ENCODE measurements at regions not wholly inside any gene's neighbourhood (a gene's known extent, or its start where the extent isn't known, plus 50 kb on each side); places are given as distances from the start of the nearest gene placed in this dataset.

GRCh38 chr9:118438810-118439209 lies 734.6 kb downstream of the TLR4 start:
- H3K4me1 Mint-ChIP-seq (ENCODE audit: low read depth), result no peaks in the 10 kb centered on the region
- no peaks in the 10 kb centered on the region for H3K36me3 Mint-ChIP-seq (ENCODE audit: low read depth)
- H3K9me3 Mint-ChIP-seq, result peaks cover 4% of the 10 kb centered on the region
- DNase-seq (ENCODE audit: low spot score), result no peak
- no peak overlapping the region for H3K27ac Mint-ChIP-seq
- H3K27me3 Mint-ChIP-seq (ENCODE audit: low read depth), result no peaks in the 10 kb centered on the region
- no peak overlapping the region for H3K4me3 Mint-ChIP-seq

- Mint-ChIP-seq H3K27ac (no peak overlapping the region), H3K36me3 (ENCODE audit: low read depth) (no peaks in the 10 kb centered on the region), H3K4me3 (no peak overlapping the region), H3K4me1 (ENCODE audit: low read depth) (no peaks in the 10 kb centered on the region), H3K9me3 (peaks cover 4% of the 10 kb centered on the region), H3K27me3 (ENCODE audit: low read depth) (no peaks in the 10 kb centered on the region)
- DNase-seq (ENCODE audit: low spot score), result no peak
Observed at GRCh38 chr9:118439441-118439840, 735.2 kb downstream of the TLR4 start.

GRCh38 chr9:118444403-118444802 lies 740.2 kb downstream of the TLR4 start:
- Mint-ChIP-seq H3K27me3 (ENCODE audit: low read depth) (no peaks in the 10 kb centered on the region), H3K4me1 (ENCODE audit: low read depth) (no peaks in the 10 kb centered on the region), H3K36me3 (ENCODE audit: low read depth) (no peaks in the 10 kb centered on the region), H3K27ac (no peak overlapping the region), H3K9me3 (no peaks in the 10 kb centered on the region), H3K4me3 (no peak overlapping the region)
- DNase-seq (ENCODE audit: low spot score), result no peak

- Mint-ChIP-seq H3K4me1 (ENCODE audit: low read depth) (no peaks in the 10 kb centered on the region), H3K4me3 (no peak overlapping the region)
Observed at GRCh38 chr9:118446943-118447639, 742.9 kb downstream of the TLR4 start.

GRCh38 chr9:118449554-118449953 lies 745.4 kb downstream of the TLR4 start:
- Mint-ChIP-seq H3K27me3 (ENCODE audit: low read depth) (no peaks in the 10 kb centered on the region), H3K4me1 (ENCODE audit: low read depth) (no peaks in the 10 kb centered on the region), H3K4me3 (no peak overlapping the region), H3K9me3 (peaks cover 5% of the 10 kb centered on the region), H3K36me3 (ENCODE audit: low read depth) (no peaks in the 10 kb centered on the region), H3K27ac (no peak overlapping the region)
- DNase-seq (ENCODE audit: low spot score), result no peak

More at GRCh38 chr9:118446943-118447639, 742.9 kb downstream of the TLR4 start:
- DNase-seq (ENCODE audit: low spot score), result no peak
- H3K9me3 Mint-ChIP-seq, result peaks cover 5% of the 10 kb centered on the region
- H3K36me3 Mint-ChIP-seq (ENCODE audit: low read depth), result no peaks in the 10 kb centered on the region
- no peak overlapping the region for H3K27ac Mint-ChIP-seq
- no peaks in the 10 kb centered on the region for H3K27me3 Mint-ChIP-seq (ENCODE audit: low read depth)

- Mint-ChIP-seq H3K36me3 (ENCODE audit: low read depth) (no peaks in the 10 kb centered on the region), H3K9me3 (peaks cover 8% of the 10 kb centered on the region), H3K4me3 (no peak overlapping the region), H3K27ac (no peak overlapping the region), H3K4me1 (ENCODE audit: low read depth) (no peaks in the 10 kb centered on the region), H3K27me3 (ENCODE audit: low read depth) (no peaks in the 10 kb centered on the region)
- DNase-seq (ENCODE audit: low spot score), result no peak
Observed at GRCh38 chr9:118455259-118455658, 751.1 kb downstream of the TLR4 start.

GRCh38 chr9:118455788-118456187 lies 751.6 kb downstream of the TLR4 start:
- no peak overlapping the region for H3K27ac Mint-ChIP-seq
- no peak for DNase-seq (ENCODE audit: low spot score)
- H3K9me3 Mint-ChIP-seq, result peaks cover 8% of the 10 kb centered on the region
- H3K4me3 Mint-ChIP-seq, result no peak overlapping the region
- H3K4me1 Mint-ChIP-seq (ENCODE audit: low read depth), result no peaks in the 10 kb centered on the region
- H3K36me3 Mint-ChIP-seq (ENCODE audit: low read depth), result no peaks in the 10 kb centered on the region
- no peaks in the 10 kb centered on the region for H3K27me3 Mint-ChIP-seq (ENCODE audit: low read depth)

- no peak overlapping the region for H3K27ac Mint-ChIP-seq
- DNase-seq (ENCODE audit: low spot score), result no peak
- peaks cover 4% of the 10 kb centered on the region for H3K9me3 Mint-ChIP-seq
- no peaks in the 10 kb centered on the region for H3K4me1 Mint-ChIP-seq (ENCODE audit: low read depth)
- H3K4me3 Mint-ChIP-seq, result no peak overlapping the region
- H3K36me3 Mint-ChIP-seq (ENCODE audit: low read depth), result no peaks in the 10 kb centered on the region
- no peaks in the 10 kb centered on the region for H3K27me3 Mint-ChIP-seq (ENCODE audit: low read depth)
Observed at GRCh38 chr9:118457171-118458000, 753.2 kb downstream of the TLR4 start.

GRCh38 chr9:118459913-118460312 lies 755.7 kb downstream of the TLR4 start:
- no peaks in the 10 kb centered on the region for H3K36me3 Mint-ChIP-seq (ENCODE audit: low read depth)
- H3K4me3 Mint-ChIP-seq, result no peak overlapping the region
- DNase-seq (ENCODE audit: low spot score), result no peak
- H3K27me3 Mint-ChIP-seq (ENCODE audit: low read depth), result no peaks in the 10 kb centered on the region
- no peaks in the 10 kb centered on the region for H3K4me1 Mint-ChIP-seq (ENCODE audit: low read depth)
- peaks cover 4% of the 10 kb centered on the region for H3K9me3 Mint-ChIP-seq
- H3K27ac Mint-ChIP-seq, result no peak overlapping the region

- H3K27ac Mint-ChIP-seq, result no peak overlapping the region
- DNase-seq (ENCODE audit: low spot score), result no peak
- no peak overlapping the region for H3K4me3 Mint-ChIP-seq
- no peaks in the 10 kb centered on the region for H3K27me3 Mint-ChIP-seq (ENCODE audit: low read depth)
- H3K9me3 Mint-ChIP-seq, result peaks cover 4% of the 10 kb centered on the region
- H3K4me1 Mint-ChIP-seq (ENCODE audit: low read depth), result no peaks in the 10 kb centered on the region
- H3K36me3 Mint-ChIP-seq (ENCODE audit: low read depth), result no peaks in the 10 kb centered on the region
Observed at GRCh38 chr9:118463419-118463818, 759.2 kb downstream of the TLR4 start.

- Mint-ChIP-seq H3K36me3 (ENCODE audit: low read depth) (no peaks in the 10 kb centered on the region), H3K27ac (no peak overlapping the region), H3K4me3 (no peak overlapping the region), H3K27me3 (ENCODE audit: low read depth) (no peaks in the 10 kb centered on the region), H3K9me3 (peaks cover 3% of the 10 kb centered on the region), H3K4me1 (ENCODE audit: low read depth) (no peaks in the 10 kb centered on the region)
- no peak for DNase-seq (ENCODE audit: low spot score)
Observed at GRCh38 chr9:118473521-118473920, 769.3 kb downstream of the TLR4 start.

- no peaks in the 10 kb centered on the region for H3K36me3 Mint-ChIP-seq (ENCODE audit: low read depth)
- DNase-seq (ENCODE audit: low spot score), result no peak
- H3K27ac Mint-ChIP-seq, result no peak overlapping the region
- H3K4me1 Mint-ChIP-seq (ENCODE audit: low read depth), result no peaks in the 10 kb centered on the region
- no peak overlapping the region for H3K4me3 Mint-ChIP-seq
- peaks cover 3% of the 10 kb centered on the region for H3K9me3 Mint-ChIP-seq
- no peaks in the 10 kb centered on the region for H3K27me3 Mint-ChIP-seq (ENCODE audit: low read depth)
Observed at GRCh38 chr9:118478752-118479151, 774.5 kb downstream of the TLR4 start.

GRCh38 chr9:118482306-118482705 lies 778.1 kb downstream of the TLR4 start:
- H3K4me3 Mint-ChIP-seq, result no peak overlapping the region

GRCh38 chr9:118483677-118484076 lies 779.5 kb downstream of the TLR4 start:
- Mint-ChIP-seq H3K36me3 (ENCODE audit: low read depth) (no peaks in the 10 kb centered on the region), H3K27me3 (ENCODE audit: low read depth) (no peaks in the 10 kb centered on the region), H3K4me1 (ENCODE audit: low read depth) (no peaks in the 10 kb centered on the region), H3K27ac (no peak overlapping the region), H3K9me3 (peaks cover 4% of the 10 kb centered on the region), H3K4me3 (no peak overlapping the region)
- DNase-seq (ENCODE audit: low spot score), result no peak

More at GRCh38 chr9:118482306-118482705, 778.1 kb downstream of the TLR4 start:
- Mint-ChIP-seq H3K27ac (no peak overlapping the region), H3K4me1 (ENCODE audit: low read depth) (no peaks in the 10 kb centered on the region), H3K27me3 (ENCODE audit: low read depth) (no peaks in the 10 kb centered on the region), H3K36me3 (ENCODE audit: low read depth) (no peaks in the 10 kb centered on the region), H3K9me3 (peaks cover 3% of the 10 kb centered on the region)
- no peak for DNase-seq (ENCODE audit: low spot score)

Data from T-helper 2 cell treated with Interferon-gamma antibody and Interleukin-4, amounts not matched to agents 5 μg/mL and 100 μg/mL, for 36 hours (primary cell).